ENCODE measurements at regions not wholly inside any gene's neighbourhood (a gene's known extent, or its start where the extent isn't known, plus 50 kb on each side); places are given as distances from the start of the nearest gene placed in this dataset.

- Histone ChIP-seq H3K23me2 (ENCODE audit: insufficient read length, low read depth, low read length, poor library complexity, severe bottlenecking) (no peaks in the 10 kb centered on the region), H3K9me3 (ENCODE audit: control insufficient read depth, low read depth, low read length) (no peaks in the 10 kb centered on the region)
- no peak for TF ChIP-seq CTCF (conservative IDR thresholded peaks at IDR 0.05)
Measured at GRCh38 chr1:66468722-66469121, 65.2 kb upstream of the SGIP1 start.

More at GRCh38 chr1:66468722-66469121, 65.2 kb upstream of the SGIP1 start:
- no CpG with 5 or more reads among the region's 2 CpGs for WGBS (ENCODE audit: extremely low coverage, insufficient read length, low lambda C conversion rate)
- H3K23ac ChIP-seq (ENCODE audit: insufficient read length, low read depth, low read length) = no peak overlapping the region
- no peak overlapping the region for H2BK15ac ChIP-seq (ENCODE audit: low read depth, low read length)
- H4K5ac ChIP-seq (ENCODE audit: insufficient read length, low read depth, low read length) = no peak overlapping the region
- no peak overlapping the region for H2BK12ac ChIP-seq (ENCODE audit: insufficient read length, low read depth, low read length)
- no peaks in the 10 kb centered on the region for H3K27me3 ChIP-seq (ENCODE audit: insufficient read depth, low read length)
- H3T11ph ChIP-seq (ENCODE audit: low read length) = no peak overlapping the region
- no peak overlapping the region for H3K14ac ChIP-seq (ENCODE audit: insufficient read depth, low read length)
- H3K4ac ChIP-seq (ENCODE audit: low read depth, low read length) = no peak overlapping the region
- H2BK5ac ChIP-seq (ENCODE audit: insufficient read length, low read length) = no peak overlapping the region
- Mint-ChIP-seq H3K36me3 (ENCODE audit: insufficient read depth in 1 of 3, low read depth in 3 of 3) (no peaks in the 10 kb centered on the region), H3K9me3 (peaks cover 0 to under 1% of the 10 kb centered on the region in 2 experiments; a peak in 1 of 5 replicates), H3K27ac (no peak overlapping the region), H3K4me1 (no peaks in the 10 kb centered on the region), H3K4me3 (no peak overlapping the region), H3K27me3 (ENCODE audit: low read depth) (no peaks in the 10 kb centered on the region)
- no peak overlapping the region for H3K4me2 ChIP-seq (ENCODE audit: insufficient read depth, insufficient read length, low read length)
- H4K8ac ChIP-seq (replicated peaks; ENCODE audit: insufficient read length, low read depth, low read length) = no peak overlapping the region
- no peak overlapping the region for H3K27ac ChIP-seq (ENCODE audit: insufficient read length, low read depth, low read length)
- no peak overlapping the region for H2BK120ac ChIP-seq (ENCODE audit: low read depth, low read length, poor library complexity, severe bottlenecking)
- H4K91ac ChIP-seq (ENCODE audit: insufficient read length, low read depth, low read length) = no peak overlapping the region
- no peak overlapping the region for H2BK20ac ChIP-seq (ENCODE audit: low read depth, low read length, poor library complexity, severe bottlenecking)
- H4K20me1 ChIP-seq (ENCODE audit: control insufficient read depth, insufficient read depth, insufficient read length) = no peaks in the 10 kb centered on the region
- H3K4me1 ChIP-seq (ENCODE audit: insufficient read depth, low read length) = no peaks in the 10 kb centered on the region
- H3K79me2 ChIP-seq (ENCODE audit: insufficient read depth, low read length) = no peaks in the 10 kb centered on the region
- no peaks in the 10 kb centered on the region for H3K79me1 ChIP-seq (ENCODE audit: insufficient read depth, low read depth, low read length, poor library complexity, severe bottlenecking)
- H3K56ac ChIP-seq (ENCODE audit: insufficient read length, low read depth, low read length) = no peak overlapping the region
- H2AK5ac ChIP-seq (ENCODE audit: insufficient read length, low read length) = no peak overlapping the region
- no peak for DNase-seq
- no peak overlapping the region for H2AFZ ChIP-seq (ENCODE audit: low read length)
- H3K9ac ChIP-seq (ENCODE audit: extremely low read depth, insufficient read length, low read length) = no peak overlapping the region
- no peak overlapping the region for H3K18ac ChIP-seq (ENCODE audit: insufficient read length, low read depth, low read length)

All from H9 (cell line).